Mesothelial cell of epicardium (in vitro differentiated cells): ENCODE measurements at regions not wholly inside any gene's neighbourhood (a gene's known extent, or its start where the extent isn't known, plus 50 kb on each side); places are given as distances from the start of the nearest gene placed in this dataset.

Experiments
- DNase-seq, 2 experiments: peaks; one replicate each; pipeline ENCODE4 v3.0.0; 2021; ENCODE audit warnings: low spot score in 2 of 2; ENCODE audit not compliant: unreplicated experiment in 2 of 2
- H3K27ac Mint-ChIP-seq: 2 replicates; pipeline ENCODE4 v1.8.0; 2021; ENCODE audit warnings: mixed read lengths
- H3K27me3 Mint-ChIP-seq: 2 replicates; pipeline ENCODE4 v1.8.0; 2021; ENCODE audit warnings: low read depth, mixed read lengths
- H3K36me3 Mint-ChIP-seq: 2 replicates; pipeline ENCODE4 v1.8.0; 2021; ENCODE audit warnings: mixed read lengths
- H3K4me1 Mint-ChIP-seq: 2 replicates; pipeline ENCODE4 v1.8.0; 2021; ENCODE audit warnings: mixed read lengths
- H3K4me3 Mint-ChIP-seq: 2 replicates; pipeline ENCODE4 v1.8.0; 2021; ENCODE audit warnings: mild to moderate bottlenecking, moderate library complexity, mixed read lengths
- H3K9me3 Mint-ChIP-seq: 2 replicates; pipeline ENCODE4 v1.8.0; 2021; ENCODE audit warnings: mixed read lengths
- TF ChIP-seq, protein P1 (sequence below): fragments of 200-600 bp; sonication (generic); IDR thresholded peaks from one replicate; pipeline ENCODE4 v1.5.0; 2021; ENCODE audit warnings: antibody characterized with exemption; ENCODE audit not compliant: unreplicated experiment

- no peak overlapping the region for H3K4me3 Mint-ChIP-seq
- peaks cover 25% of the 10 kb centered on the region for H3K9me3 Mint-ChIP-seq
- TF ChIP-seq, protein P1, sequence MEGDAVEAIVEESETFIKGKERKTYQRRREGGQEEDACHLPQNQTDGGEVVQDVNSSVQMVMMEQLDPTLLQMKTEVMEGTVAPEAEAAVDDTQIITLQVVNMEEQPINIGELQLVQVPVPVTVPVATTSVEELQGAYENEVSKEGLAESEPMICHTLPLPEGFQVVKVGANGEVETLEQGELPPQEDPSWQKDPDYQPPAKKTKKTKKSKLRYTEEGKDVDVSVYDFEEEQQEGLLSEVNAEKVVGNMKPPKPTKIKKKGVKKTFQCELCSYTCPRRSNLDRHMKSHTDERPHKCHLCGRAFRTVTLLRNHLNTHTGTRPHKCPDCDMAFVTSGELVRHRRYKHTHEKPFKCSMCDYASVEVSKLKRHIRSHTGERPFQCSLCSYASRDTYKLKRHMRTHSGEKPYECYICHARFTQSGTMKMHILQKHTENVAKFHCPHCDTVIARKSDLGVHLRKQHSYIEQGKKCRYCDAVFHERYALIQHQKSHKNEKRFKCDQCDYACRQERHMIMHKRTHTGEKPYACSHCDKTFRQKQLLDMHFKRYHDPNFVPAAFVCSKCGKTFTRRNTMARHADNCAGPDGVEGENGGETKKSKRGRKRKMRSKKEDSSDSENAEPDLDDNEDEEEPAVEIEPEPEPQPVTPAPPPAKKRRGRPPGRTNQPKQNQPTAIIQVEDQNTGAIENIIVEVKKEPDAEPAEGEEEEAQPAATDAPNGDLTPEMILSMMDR = no peak
- H3K36me3 Mint-ChIP-seq = no peaks in the 10 kb centered on the region
- DNase-seq = no peak
- H3K27ac Mint-ChIP-seq = no peak overlapping the region
- H3K4me1 Mint-ChIP-seq = no peaks in the 10 kb centered on the region
- H3K27me3 Mint-ChIP-seq = no peaks in the 10 kb centered on the region
These were observed 298.1 kb upstream of the FOXG1 start for GRCh38 chr14:28468191-28469151.

- Mint-ChIP-seq H3K4me1 (no peaks in the 10 kb centered on the region), H3K4me3 (no peak overlapping the region), H3K27ac (no peak overlapping the region), H3K9me3 (no peaks in the 10 kb centered on the region), H3K36me3 (no peaks in the 10 kb centered on the region), H3K27me3 (no peaks in the 10 kb centered on the region)
- DNase-seq = no peak
- TF ChIP-seq, protein P1 = no peak
These were observed 284.1 kb upstream of the FOXG1 start for GRCh38 chr14:28482251-28483040.

DNA sequence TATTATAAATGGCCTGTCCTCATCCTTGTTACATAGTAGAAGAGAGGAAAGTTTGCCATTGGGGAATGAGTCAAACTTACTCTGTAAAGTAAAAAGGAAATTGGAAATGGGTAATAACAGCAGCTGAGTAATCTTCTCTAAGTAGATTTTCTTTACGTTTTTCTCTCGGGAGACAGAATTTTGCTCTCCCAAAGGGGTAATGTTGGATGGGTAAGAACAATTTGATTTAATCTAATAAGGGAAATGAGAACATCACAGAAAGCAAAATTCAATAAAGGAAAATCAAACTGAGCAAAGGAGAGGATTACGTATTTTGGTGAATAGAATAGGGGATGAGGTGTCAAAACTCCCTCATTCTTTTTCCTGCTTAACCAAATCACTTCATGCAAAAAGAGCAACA lies 283.1 kb upstream of the FOXG1 start:
- Mint-ChIP-seq H3K36me3 (no peaks in the 10 kb centered on the region), H3K4me1 (no peaks in the 10 kb centered on the region), H3K27me3 (no peaks in the 10 kb centered on the region), H3K9me3 (no peaks in the 10 kb centered on the region), H3K4me3 (no peak overlapping the region), H3K27ac (no peak overlapping the region)
- TF ChIP-seq, protein P1 = no peak
- DNase-seq = no peak

DNA sequence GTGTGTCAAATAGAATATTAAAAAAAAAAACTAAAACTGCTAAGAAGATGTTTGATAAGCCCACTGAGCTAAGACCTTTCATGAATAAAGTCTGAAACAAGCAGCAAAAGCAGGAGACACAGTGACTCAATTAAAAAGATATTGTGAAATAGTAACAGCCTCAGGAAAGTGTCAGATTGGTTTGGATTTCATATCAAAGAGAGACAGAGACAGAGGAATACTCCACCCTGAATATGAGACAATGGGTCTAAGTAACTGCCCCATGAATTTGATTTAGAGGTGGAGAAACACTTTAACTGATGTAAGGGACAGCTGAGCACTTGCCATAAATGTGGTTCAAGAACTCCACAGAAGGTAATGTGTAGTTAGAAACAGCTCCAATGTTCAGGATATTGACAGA lies 277.9 kb upstream of the FOXG1 start:
- H3K27me3 Mint-ChIP-seq = no peaks in the 10 kb centered on the region
- no peak for DNase-seq
- no peaks in the 10 kb centered on the region for H3K9me3 Mint-ChIP-seq
- no peaks in the 10 kb centered on the region for H3K36me3 Mint-ChIP-seq
- H3K4me1 Mint-ChIP-seq = no peaks in the 10 kb centered on the region
- H3K27ac Mint-ChIP-seq = no peak overlapping the region
- TF ChIP-seq, protein P1 = no peak
- no peak overlapping the region for H3K4me3 Mint-ChIP-seq

DNA sequence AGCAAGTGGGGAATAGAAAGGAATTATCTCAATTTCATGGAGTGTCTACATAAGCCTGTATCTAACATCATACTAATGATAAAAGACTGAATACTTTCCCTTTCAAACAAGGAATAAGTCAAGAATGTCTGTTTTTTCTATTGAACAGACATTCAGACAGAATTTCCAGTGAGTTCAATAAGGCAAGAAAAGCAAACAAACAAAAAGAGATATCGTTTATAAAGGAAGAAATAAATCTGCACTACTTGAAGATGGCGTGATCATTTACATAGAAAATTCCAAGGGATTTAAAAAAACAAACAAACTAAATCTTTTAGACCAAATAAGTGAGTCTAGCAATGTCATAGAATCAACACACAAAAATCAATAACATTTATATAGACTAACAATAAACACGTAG lies 273.1 kb upstream of the FOXG1 start:
- Mint-ChIP-seq H3K27me3 (no peaks in the 10 kb centered on the region), H3K9me3 (peaks cover 4% of the 10 kb centered on the region), H3K36me3 (no peaks in the 10 kb centered on the region), H3K4me1 (no peaks in the 10 kb centered on the region), H3K4me3 (no peak overlapping the region), H3K27ac (no peak overlapping the region)
- DNase-seq = no peak
- TF ChIP-seq, protein P1 = no peak
